ENCODE measurements at regions not wholly inside any gene's neighbourhood (a gene's known extent, or its start where the extent isn't known, plus 50 kb on each side); places are given as distances from the start of the nearest gene placed in this dataset.

DNA sequence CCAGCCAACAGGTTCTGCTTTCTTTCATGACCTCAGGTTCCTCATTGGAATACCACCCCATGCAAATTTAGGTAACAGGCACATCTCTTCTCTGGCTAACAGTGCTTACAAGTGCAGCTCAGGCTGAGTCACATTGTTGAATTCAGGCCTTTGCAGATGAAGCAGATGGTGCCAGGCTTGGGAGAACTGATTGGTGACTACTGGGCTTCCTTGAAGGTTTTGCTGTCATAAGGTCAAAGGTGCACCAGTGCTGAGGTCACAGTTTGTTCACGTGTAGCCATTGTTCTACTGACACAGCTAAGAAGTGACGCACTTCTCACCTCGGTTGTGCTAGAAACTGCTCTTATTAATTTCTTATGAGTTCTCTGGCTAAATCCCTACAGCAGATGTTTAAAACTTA lies 128.6 kb upstream of the BMPER start:
- TF ChIP-seq, protein P1, sequence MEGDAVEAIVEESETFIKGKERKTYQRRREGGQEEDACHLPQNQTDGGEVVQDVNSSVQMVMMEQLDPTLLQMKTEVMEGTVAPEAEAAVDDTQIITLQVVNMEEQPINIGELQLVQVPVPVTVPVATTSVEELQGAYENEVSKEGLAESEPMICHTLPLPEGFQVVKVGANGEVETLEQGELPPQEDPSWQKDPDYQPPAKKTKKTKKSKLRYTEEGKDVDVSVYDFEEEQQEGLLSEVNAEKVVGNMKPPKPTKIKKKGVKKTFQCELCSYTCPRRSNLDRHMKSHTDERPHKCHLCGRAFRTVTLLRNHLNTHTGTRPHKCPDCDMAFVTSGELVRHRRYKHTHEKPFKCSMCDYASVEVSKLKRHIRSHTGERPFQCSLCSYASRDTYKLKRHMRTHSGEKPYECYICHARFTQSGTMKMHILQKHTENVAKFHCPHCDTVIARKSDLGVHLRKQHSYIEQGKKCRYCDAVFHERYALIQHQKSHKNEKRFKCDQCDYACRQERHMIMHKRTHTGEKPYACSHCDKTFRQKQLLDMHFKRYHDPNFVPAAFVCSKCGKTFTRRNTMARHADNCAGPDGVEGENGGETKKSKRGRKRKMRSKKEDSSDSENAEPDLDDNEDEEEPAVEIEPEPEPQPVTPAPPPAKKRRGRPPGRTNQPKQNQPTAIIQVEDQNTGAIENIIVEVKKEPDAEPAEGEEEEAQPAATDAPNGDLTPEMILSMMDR (IDR thresholded peaks at IDR 0.05): no peak
- no peak for TF ChIP-seq POLR2A (IDR thresholded peaks at IDR 0.05)
